Body of pancreas (tissue), 4 donors: ENCODE measurements at regions not wholly inside any gene's neighbourhood (a gene's known extent, or its start where the extent isn't known, plus 50 kb on each side); places are given as distances from the start of the nearest gene placed in this dataset.

Experiments
- POLR2A ChIP-seq, 3 donors: fragments of 450-650 bp; IDR thresholded peaks; one replicate each; pipeline ENCODE4 v1.6.1; 2016; ENCODE audit warnings: antibody characterized with exemption in 3 of 3, mild to moderate bottlenecking in 2 of 3
- TF ChIP-seq, protein P1 (sequence below), 7 experiments: fragments of 450-650 bp in 4 of 7; fragments of 200-600 bp in 3 of 7; sonication (generic) in 3 of 7; IDR thresholded peaks; one replicate each; pipeline ENCODE4 v1.5.1; 2016 to 2019; ENCODE audit warnings: antibody characterized with exemption in 7 of 7

- TF ChIP-seq POLR2A (IDR thresholded peaks at IDR 0.05) = no peak
- TF ChIP-seq, protein P1, sequence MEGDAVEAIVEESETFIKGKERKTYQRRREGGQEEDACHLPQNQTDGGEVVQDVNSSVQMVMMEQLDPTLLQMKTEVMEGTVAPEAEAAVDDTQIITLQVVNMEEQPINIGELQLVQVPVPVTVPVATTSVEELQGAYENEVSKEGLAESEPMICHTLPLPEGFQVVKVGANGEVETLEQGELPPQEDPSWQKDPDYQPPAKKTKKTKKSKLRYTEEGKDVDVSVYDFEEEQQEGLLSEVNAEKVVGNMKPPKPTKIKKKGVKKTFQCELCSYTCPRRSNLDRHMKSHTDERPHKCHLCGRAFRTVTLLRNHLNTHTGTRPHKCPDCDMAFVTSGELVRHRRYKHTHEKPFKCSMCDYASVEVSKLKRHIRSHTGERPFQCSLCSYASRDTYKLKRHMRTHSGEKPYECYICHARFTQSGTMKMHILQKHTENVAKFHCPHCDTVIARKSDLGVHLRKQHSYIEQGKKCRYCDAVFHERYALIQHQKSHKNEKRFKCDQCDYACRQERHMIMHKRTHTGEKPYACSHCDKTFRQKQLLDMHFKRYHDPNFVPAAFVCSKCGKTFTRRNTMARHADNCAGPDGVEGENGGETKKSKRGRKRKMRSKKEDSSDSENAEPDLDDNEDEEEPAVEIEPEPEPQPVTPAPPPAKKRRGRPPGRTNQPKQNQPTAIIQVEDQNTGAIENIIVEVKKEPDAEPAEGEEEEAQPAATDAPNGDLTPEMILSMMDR (IDR thresholded peaks at IDR 0.05) = no peak
Observed at GRCh38 chr1:81149649-81150325, 650.9 kb upstream of the ADGRL2 start.
